ENCODE measurements at regions not wholly inside any gene's neighbourhood (a gene's known extent, or its start where the extent isn't known, plus 50 kb on each side); places are given as distances from the start of the nearest gene placed in this dataset.
"Not testable (repeated sequence)": the region's sequence is repeated elsewhere in the genome, so short reads cannot be mapped to it uniquely, and the experiment has no call there.

- H3K27me3 ChIP-seq (ENCODE audit: control insufficient read depth in 1 of 2, insufficient read depth in 2 of 2, low read length in 2 of 2); H3K27ac ChIP-seq (ENCODE audit: low read depth in 2 of 2, low read length in 1 of 2); H3K9me3 ChIP-seq (ENCODE audit: control insufficient read depth in 2 of 2, insufficient read depth in 1 of 2, low read depth in 1 of 2, low read length in 1 of 2); H3K4me1 ChIP-seq (ENCODE audit: control insufficient read depth in 2 of 2, insufficient read depth in 2 of 2, low read length in 1 of 2); H3K36me3 ChIP-seq (ENCODE audit: control insufficient read depth in 2 of 2, insufficient read depth in 2 of 2, low read length in 1 of 2); H3K4me3 ChIP-seq (ENCODE audit: low read depth in 1 of 2, low read length in 2 of 2): not testable (repeated sequence)
- WGBS, 2 donors = 92 to 95% methylated on average over 18 to 21 of the region's 21 CpGs
Observed at GRCh38 chr3:164003016-164003415, 1075.3 kb downstream of the SI start.

- Histone ChIP-seq H3K4me1 (ENCODE audit: control insufficient read depth in 2 of 2, insufficient read depth in 2 of 2, low read length in 1 of 2) (no peaks in the 10 kb centered on the region), H3K4me3 (ENCODE audit: low read depth in 1 of 2, low read length in 2 of 2) (no peak overlapping the region), H3K9me3 (ENCODE audit: control insufficient read depth in 2 of 2, insufficient read depth in 1 of 2, low read depth in 1 of 2, low read length in 1 of 2) (no peaks in the 10 kb centered on the region), H3K27me3 (ENCODE audit: control insufficient read depth in 1 of 2, insufficient read depth in 2 of 2, low read length in 2 of 2) (no peaks in the 10 kb centered on the region), H3K36me3 (ENCODE audit: control insufficient read depth in 2 of 2, insufficient read depth in 2 of 2, low read length in 1 of 2) (no peaks in the 10 kb centered on the region), H3K27ac (ENCODE audit: low read depth in 2 of 2, low read length in 1 of 2) (no peak overlapping the region)
- WGBS, 2 donors = 79 to 83% methylated on average over 6 of the region's 6 CpGs
Observed at GRCh38 chr3:163983940-163984339, 1094.4 kb downstream of the SI start.

- no peaks in the 10 kb centered on the region for H3K27me3 ChIP-seq (ENCODE audit: control insufficient read depth in 1 of 2, insufficient read depth in 2 of 2, low read length in 2 of 2)
- H3K9me3 ChIP-seq (ENCODE audit: control insufficient read depth in 2 of 2, insufficient read depth in 1 of 2, low read depth in 1 of 2, low read length in 1 of 2) = peaks cover 0 to 7% of the 10 kb centered on the region in 2 donors
- no peaks in the 10 kb centered on the region for H3K4me1 ChIP-seq (ENCODE audit: control insufficient read depth in 2 of 2, insufficient read depth in 2 of 2, low read length in 1 of 2)
- no peaks in the 10 kb centered on the region for H3K36me3 ChIP-seq (ENCODE audit: control insufficient read depth in 2 of 2, insufficient read depth in 2 of 2, low read length in 1 of 2)
- H3K4me3 ChIP-seq (ENCODE audit: low read depth in 1 of 2, low read length in 2 of 2) = no peak overlapping the region
- no peak overlapping the region for H3K27ac ChIP-seq (ENCODE audit: low read depth in 2 of 2, low read length in 1 of 2)
Observed at GRCh38 chr3:163971861-163972260, 1106.4 kb downstream of the SI start.

GRCh38 chr3:163957072-163957471 lies 1121.2 kb downstream of the SI start:
- Histone ChIP-seq H3K4me3 (ENCODE audit: low read depth in 1 of 2, low read length in 2 of 2) (no peak overlapping the region), H3K36me3 (ENCODE audit: control insufficient read depth in 2 of 2, insufficient read depth in 2 of 2, low read length in 1 of 2) (no peaks in the 10 kb centered on the region), H3K27me3 (ENCODE audit: control insufficient read depth in 1 of 2, insufficient read depth in 2 of 2, low read length in 2 of 2) (no peaks in the 10 kb centered on the region), H3K4me1 (ENCODE audit: control insufficient read depth in 2 of 2, insufficient read depth in 2 of 2, low read length in 1 of 2) (no peaks in the 10 kb centered on the region), H3K27ac (ENCODE audit: low read depth in 2 of 2, low read length in 1 of 2) (no peak overlapping the region), H3K9me3 (ENCODE audit: control insufficient read depth in 2 of 2, insufficient read depth in 1 of 2, low read depth in 1 of 2, low read length in 1 of 2) (peaks cover 0 to 5% of the 10 kb centered on the region in 2 donors)

GRCh38 chr3:163953526-163953925 lies 1124.8 kb downstream of the SI start:
- H3K27ac ChIP-seq (ENCODE audit: low read depth in 2 of 2, low read length in 1 of 2) = no peak overlapping the region
- WGBS, 2 donors = 58 to 59% methylated on average over 9 of the region's 9 CpGs
- H3K4me3 ChIP-seq (ENCODE audit: low read depth in 1 of 2, low read length in 2 of 2) = no peak overlapping the region
- no peaks in the 10 kb centered on the region for H3K4me1 ChIP-seq (ENCODE audit: control insufficient read depth in 2 of 2, insufficient read depth in 2 of 2, low read length in 1 of 2)
- H3K36me3 ChIP-seq (ENCODE audit: control insufficient read depth in 2 of 2, insufficient read depth in 2 of 2, low read length in 1 of 2) = no peaks in the 10 kb centered on the region
- H3K27me3 ChIP-seq (ENCODE audit: control insufficient read depth in 1 of 2, insufficient read depth in 2 of 2, low read length in 2 of 2) = no peaks in the 10 kb centered on the region
- peaks cover 0 to 5% of the 10 kb centered on the region in 2 donors for H3K9me3 ChIP-seq (ENCODE audit: control insufficient read depth in 2 of 2, insufficient read depth in 1 of 2, low read depth in 1 of 2, low read length in 1 of 2)

DNA sequence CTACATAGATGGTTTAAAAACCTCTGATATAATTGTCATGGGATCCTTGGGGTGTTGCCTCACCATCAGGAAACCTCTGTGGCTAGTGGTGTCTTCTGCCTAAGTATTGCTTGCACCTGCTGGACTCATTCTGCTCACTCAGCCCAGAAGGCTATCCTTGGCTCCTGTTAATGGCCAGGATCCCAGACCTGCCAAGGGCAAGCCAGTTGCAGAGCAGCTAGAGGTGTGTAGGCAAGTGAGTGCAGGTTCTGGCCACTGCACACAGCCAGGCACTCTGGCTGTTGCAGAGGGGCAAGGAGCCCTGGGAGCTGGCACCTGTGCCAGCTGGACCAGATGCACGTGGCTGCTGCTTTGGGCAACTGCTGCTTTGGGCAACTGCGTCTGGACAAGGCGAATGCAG lies 1125.8 kb downstream of the SI start:
- H3K4me1 ChIP-seq (ENCODE audit: control insufficient read depth in 2 of 2, insufficient read depth in 2 of 2, low read length in 1 of 2) = no peaks in the 10 kb centered on the region
- H3K36me3 ChIP-seq (ENCODE audit: control insufficient read depth in 2 of 2, insufficient read depth in 2 of 2, low read length in 1 of 2) = no peaks in the 10 kb centered on the region

DNA sequence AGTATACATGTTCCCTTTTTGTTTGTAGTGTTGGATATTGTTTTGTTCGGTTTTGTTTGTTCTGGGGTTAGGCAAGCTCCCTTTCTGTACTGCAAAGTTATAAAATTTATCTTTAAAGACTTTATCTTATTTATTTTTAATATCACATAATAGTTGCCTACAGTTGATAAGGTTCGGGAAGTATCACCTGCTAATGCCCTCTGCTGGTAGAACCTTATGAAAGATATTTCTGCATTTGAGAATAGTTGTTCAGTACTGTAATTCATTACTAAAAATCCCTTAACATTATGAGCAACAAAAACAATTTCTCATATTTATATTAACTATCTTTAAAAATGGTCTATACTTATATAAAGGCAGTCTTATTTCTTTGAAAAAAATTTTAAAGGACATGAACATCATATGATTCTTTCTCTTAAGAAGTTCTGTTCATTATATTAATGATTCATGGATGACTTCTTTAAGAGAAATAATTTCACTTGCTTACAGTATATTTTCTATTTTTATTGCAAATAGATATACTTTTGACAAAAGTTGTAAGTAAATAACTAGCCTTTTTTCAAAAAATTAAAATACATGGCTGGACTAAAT lies 1126.8 kb downstream of the SI start:
- Histone ChIP-seq H3K9me3 (ENCODE audit: control insufficient read depth in 2 of 2, insufficient read depth in 1 of 2, low read depth in 1 of 2, low read length in 1 of 2) (peaks cover 0 to 5% of the 10 kb centered on the region in 2 donors), H3K4me3 (ENCODE audit: low read depth in 1 of 2, low read length in 2 of 2) (no peak overlapping the region), H3K27ac (ENCODE audit: low read depth in 2 of 2, low read length in 1 of 2) (no peak overlapping the region), H3K27me3 (ENCODE audit: control insufficient read depth in 1 of 2, insufficient read depth in 2 of 2, low read length in 2 of 2) (no peaks in the 10 kb centered on the region), H3K4me1 (ENCODE audit: control insufficient read depth in 2 of 2, insufficient read depth in 2 of 2, low read length in 1 of 2) (no peaks in the 10 kb centered on the region), H3K36me3 (ENCODE audit: control insufficient read depth in 2 of 2, insufficient read depth in 2 of 2, low read length in 1 of 2) (no peaks in the 10 kb centered on the region)
- 21 to 31% methylated on average over 2 of the region's 2 CpGs for WGBS, 2 donors

More for the DNA sequence above, 1125.8 kb downstream of the SI start:
- Histone ChIP-seq H3K9me3 (ENCODE audit: control insufficient read depth in 2 of 2, insufficient read depth in 1 of 2, low read depth in 1 of 2, low read length in 1 of 2) (peaks cover 0 to 5% of the 10 kb centered on the region in 2 donors), H3K27me3 (ENCODE audit: control insufficient read depth in 1 of 2, insufficient read depth in 2 of 2, low read length in 2 of 2) (no peaks in the 10 kb centered on the region), H3K4me3 (ENCODE audit: low read depth in 1 of 2, low read length in 2 of 2) (no peak overlapping the region), H3K27ac (ENCODE audit: low read depth in 2 of 2, low read length in 1 of 2) (no peak overlapping the region)
- WGBS, 2 donors = 89 to 92% methylated on average over 3 of the region's 3 CpGs

DNA sequence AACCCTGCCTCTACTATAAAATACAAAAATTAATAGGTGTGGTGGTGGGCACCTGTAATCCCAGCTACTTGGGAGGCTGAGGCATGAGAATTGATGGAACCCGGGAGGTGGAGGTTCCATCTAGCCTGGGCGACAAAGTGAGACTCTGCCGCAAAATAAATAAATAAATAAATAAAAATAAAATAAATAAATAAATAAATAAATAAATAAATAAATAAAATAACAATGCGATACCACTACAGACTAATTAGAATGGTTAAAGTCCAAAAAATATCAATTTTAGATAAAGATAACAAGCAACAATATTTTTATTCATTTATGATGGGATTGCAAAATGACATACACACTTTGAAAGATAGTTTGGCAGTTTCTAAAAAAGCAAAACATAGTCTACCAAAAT lies 1131.5 kb downstream of the SI start:
- Histone ChIP-seq H3K4me3 (ENCODE audit: low read depth in 1 of 2, low read length in 2 of 2) (no peak overlapping the region), H3K4me1 (ENCODE audit: control insufficient read depth in 2 of 2, insufficient read depth in 2 of 2, low read length in 1 of 2) (no peaks in the 10 kb centered on the region), H3K27ac (ENCODE audit: low read depth in 2 of 2, low read length in 1 of 2) (no peak overlapping the region), H3K27me3 (ENCODE audit: control insufficient read depth in 1 of 2, insufficient read depth in 2 of 2, low read length in 2 of 2) (no peaks in the 10 kb centered on the region), H3K9me3 (ENCODE audit: control insufficient read depth in 2 of 2, insufficient read depth in 1 of 2, low read depth in 1 of 2, low read length in 1 of 2) (no peaks in the 10 kb centered on the region), H3K36me3 (ENCODE audit: control insufficient read depth in 2 of 2, insufficient read depth in 2 of 2, low read length in 1 of 2) (no peaks in the 10 kb centered on the region)
- 81 to 97% methylated on average over 4 of the region's 4 CpGs for WGBS, 2 donors

DNA sequence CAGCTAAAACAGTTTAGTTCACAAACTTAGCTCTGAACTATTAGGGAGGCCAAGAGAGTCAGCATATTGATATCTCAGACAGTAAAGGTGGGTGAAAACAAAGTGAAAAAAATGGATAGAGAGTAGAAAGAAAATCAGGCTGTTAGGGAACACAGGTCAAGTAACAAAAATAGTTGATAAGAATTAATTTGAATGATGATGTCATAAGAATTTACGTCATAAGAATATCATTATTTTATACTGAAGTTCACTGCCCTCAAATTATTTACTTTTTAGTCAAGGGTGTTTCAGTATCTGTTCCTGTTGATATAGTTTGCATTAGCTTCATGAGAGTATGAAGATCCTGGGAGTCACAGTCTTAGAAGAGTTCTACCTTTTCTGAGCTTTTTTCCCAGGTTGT lies 1134.6 kb downstream of the SI start:
- Histone ChIP-seq H3K4me3 (ENCODE audit: low read depth in 1 of 2, low read length in 2 of 2) (no peak overlapping the region), H3K27ac (ENCODE audit: low read depth in 2 of 2, low read length in 1 of 2) (no peak overlapping the region), H3K27me3 (ENCODE audit: control insufficient read depth in 1 of 2, insufficient read depth in 2 of 2, low read length in 2 of 2) (no peaks in the 10 kb centered on the region), H3K36me3 (ENCODE audit: control insufficient read depth in 2 of 2, insufficient read depth in 2 of 2, low read length in 1 of 2) (no peaks in the 10 kb centered on the region), H3K9me3 (ENCODE audit: control insufficient read depth in 2 of 2, insufficient read depth in 1 of 2, low read depth in 1 of 2, low read length in 1 of 2) (no peaks in the 10 kb centered on the region), H3K4me1 (ENCODE audit: control insufficient read depth in 2 of 2, insufficient read depth in 2 of 2, low read length in 1 of 2) (no peaks in the 10 kb centered on the region)
- WGBS, 2 donors = 87 to 92% methylated on average over 1 of the region's 1 CpG

DNA sequence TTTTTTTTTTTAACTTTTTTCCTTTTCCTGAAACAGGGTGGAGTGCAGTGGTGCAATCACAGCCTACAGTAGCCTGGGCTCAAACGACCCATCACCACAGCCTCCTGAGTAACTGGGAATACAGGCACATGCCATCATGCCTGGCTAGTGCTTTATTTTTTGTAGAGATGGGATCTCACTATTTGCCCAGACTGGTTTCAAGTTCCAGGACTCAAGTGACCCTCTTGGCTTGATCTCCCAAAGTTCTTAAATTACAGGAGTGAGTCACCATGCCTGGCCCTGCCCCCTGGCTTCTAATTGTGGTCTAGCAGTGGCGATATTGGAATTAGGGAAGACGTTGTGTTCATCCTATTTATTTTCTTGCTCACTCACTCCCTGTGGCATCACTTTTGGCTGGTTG lies 1138.4 kb downstream of the SI start:
- no peak overlapping the region for H3K27ac ChIP-seq (ENCODE audit: low read depth in 2 of 2, low read length in 1 of 2)
- WGBS, 2 donors = 26 to 56% methylated on average over 3 of the region's 3 CpGs
- H3K9me3 ChIP-seq (ENCODE audit: control insufficient read depth in 2 of 2, insufficient read depth in 1 of 2, low read depth in 1 of 2, low read length in 1 of 2) = no peaks in the 10 kb centered on the region
- no peaks in the 10 kb centered on the region for H3K36me3 ChIP-seq (ENCODE audit: control insufficient read depth in 2 of 2, insufficient read depth in 2 of 2, low read length in 1 of 2)
- H3K4me1 ChIP-seq (ENCODE audit: control insufficient read depth in 2 of 2, insufficient read depth in 2 of 2, low read length in 1 of 2) = no peaks in the 10 kb centered on the region
- no peaks in the 10 kb centered on the region for H3K27me3 ChIP-seq (ENCODE audit: control insufficient read depth in 1 of 2, insufficient read depth in 2 of 2, low read length in 2 of 2)
- no peak overlapping the region for H3K4me3 ChIP-seq (ENCODE audit: low read depth in 1 of 2, low read length in 2 of 2)
